HCT116 (cell line): ENCODE measurements at regions not wholly inside any gene's neighbourhood (a gene's known extent, or its start where the extent isn't known, plus 50 kb on each side); places are given as distances from the start of the nearest gene placed in this dataset.

Experiments used
- ATAC-seq: fragments of 200-7000 bp; cut with Tn5 transposase; 2 replicates; pipeline ENCODE4 v1.9.1; 2020; ENCODE audit warnings: mild to moderate bottlenecking, moderate library complexity
- BruUV-seq: library from RNA; stranded (reverse); fragments of 400-500 nt; replicated peaks from 2 replicates; lab custom pipeline; 2021; lab: Mats Ljungman, UMichigan
- CTCF ChIA-PET: fragments of 300-600 bp; sonication (Branson Sonifier 250); formaldehyde crosslinking; loops from one replicate; lab custom pipeline; 2021; ENCODE audit warnings: antibody characterized with exemption; lab: Charles Lee
- POLR2A ChIA-PET: fragments of 300-600, 350-600 bp; sonication (Branson Sonifier 250); formaldehyde crosslinking; loops from one replicate; lab custom pipeline; 2021; ENCODE audit warnings: antibody characterized with exemption; lab: Charles Lee
- RAD21 ChIA-PET, 2 experiments: fragments of 300-600 bp; sonication (Branson Sonifier 250); formaldehyde crosslinking; loops; one replicate each; lab custom pipeline; 2023; ENCODE audit warnings: low total read pairs in 2 of 2; ENCODE audit not compliant: uncharacterized antibody in 2 of 2, unreplicated experiment in 2 of 2, low non-redundant PET in 1 of 2; lab: Charles Lee
- DNase-seq: peaks from one replicate; pipeline ENCODE4 v3.0.0-alpha.2; 2010; ENCODE audit warnings: low read depth, low spot score
- H2AFZ ChIP-seq: fragments of 200-600 bp; shearing (Covaris generic), sonication (generic); 2 replicates; pipeline ENCODE4 v1.6.1; 2017; ENCODE audit warnings: low read depth, mixed run types, mixed read lengths, antibody characterized with exemption, low read length; ENCODE audit not compliant: poor library complexity, severe bottlenecking
- H3K27ac ChIP-seq: 2 replicates; pipeline ENCODE4 v1.5.1; 2012; ENCODE audit warnings: low read depth, low read length
- H3K27me3 ChIP-seq: fragments of 200-600 bp; sonication (generic); 2 replicates; pipeline ENCODE4 v1.6.1; 2016; ENCODE audit warnings: mixed run types, low read length, mixed read lengths; ENCODE audit not compliant: insufficient read depth
- H3K36me3 ChIP-seq, 2 experiments: fragments of 200-500 bp in 1 of 2; fragments of 200-600 bp in 1 of 2; sonication (Bioruptor generic) in 1 of 2; sonication (generic) in 1 of 2; 2 replicates each; pipeline versions ENCODE4 v1.5.1 to v1.6.1; 2014 to 2016; ENCODE audit warnings: low read length in 2 of 2, inconsistent platforms in 1 of 2, mixed read lengths in 1 of 2, mixed run types in 1 of 2; ENCODE audit not compliant: insufficient read depth in 2 of 2, control insufficient read depth in 1 of 2
- H3K4me1 ChIP-seq, 2 experiments: fragments of 200-600 bp in 1 of 2; sonication (generic) in 1 of 2; 2 replicates each; pipeline versions ENCODE4 v1.5.1 to v1.6.1; 2012 to 2017; ENCODE audit warnings: low read length in 2 of 2, inconsistent platforms in 1 of 2, mild to moderate bottlenecking in 1 of 2, mixed read lengths in 1 of 2, mixed run types in 1 of 2, moderate library complexity in 1 of 2; ENCODE audit not compliant: insufficient read depth in 2 of 2, control insufficient read depth in 1 of 2
- H3K4me2 ChIP-seq: fragments of 200-600 bp; sonication (generic); 2 replicates; pipeline ENCODE4 v1.6.1; 2017; ENCODE audit warnings: mixed run types, low read length, mixed read lengths
- H3K4me3 ChIP-seq, 2 experiments: fragments of 200-600 bp in 1 of 2; sonication (generic) in 1 of 2; replicated peaks in 1 of 2; 2 replicates each; pipeline ENCODE4 v1.5.1; 2011 to 2016; ENCODE audit warnings: low read length in 2 of 2, control low read depth in 1 of 2, low read depth in 1 of 2, mild to moderate bottlenecking in 1 of 2, mixed read lengths in 1 of 2, mixed run types in 1 of 2
- H3K79me2 ChIP-seq: fragments of 200-600 bp; sonication (generic); 2 replicates; pipeline ENCODE4 v1.6.1; 2017; ENCODE audit warnings: mild to moderate bottlenecking, mixed run types, low read length, moderate library complexity, mixed read lengths; ENCODE audit not compliant: insufficient read depth
- H3K9ac ChIP-seq: fragments of 200-600 bp; sonication (generic); 2 replicates; pipeline ENCODE4 v1.6.1; 2016; ENCODE audit warnings: low read length, mixed read lengths
- H3K9me2 ChIP-seq: fragments of 200-600 bp; sonication (generic), shearing (Covaris generic); 2 replicates; pipeline ENCODE4 v1.6.1; 2017; ENCODE audit warnings: mixed run types, mild to moderate bottlenecking, moderate library complexity; ENCODE audit not compliant: insufficient read depth
- H3K9me3 ChIP-seq, 2 experiments: fragments of 200-500 bp in 1 of 2; fragments of 200-600 bp in 1 of 2; sonication (Bioruptor generic) in 1 of 2; sonication (generic) in 1 of 2; 2 replicates each; pipeline ENCODE4 v1.6.1; 2014 to 2017; ENCODE audit warnings: low read length in 2 of 2, mixed read lengths in 2 of 2, inconsistent platforms in 1 of 2, low read depth in 1 of 2, mild to moderate bottlenecking in 1 of 2, mixed run types in 1 of 2, moderate library complexity in 1 of 2; ENCODE audit not compliant: control insufficient read depth in 1 of 2, insufficient read depth in 1 of 2
- H4K20me1 ChIP-seq: fragments of 200-600 bp; sonication (generic), shearing (Covaris generic); 2 replicates; pipeline ENCODE4 v1.6.1; 2017; ENCODE audit warnings: mixed run types, mild to moderate bottlenecking, moderate library complexity; ENCODE audit not compliant: insufficient read depth
- CBX3 ChIP-seq: IDR thresholded peaks from 2 replicates; pipeline ENCODE4 v1.6.1; 2012; ENCODE audit warnings: low read depth
- CEBPB ChIP-seq: IDR thresholded peaks from 2 replicates; pipeline ENCODE4 v1.6.1; 2012; ENCODE audit warnings: low read depth
- EGR1 ChIP-seq: IDR thresholded peaks from 2 replicates; pipeline ENCODE4 v1.6.1; 2012; ENCODE audit warnings: low read depth
- ELF1 ChIP-seq: IDR thresholded peaks from 2 replicates; pipeline ENCODE4 v1.6.1; 2012; ENCODE audit warnings: low read depth, borderline replicate concordance
- EZH2phosphoT487 ChIP-seq: fragments of 200-600 bp; IDR thresholded peaks from 2 replicates; pipeline ENCODE4 v1.6.1; 2018; ENCODE audit warnings: antibody characterized with exemption, borderline replicate concordance
- FOSL1 ChIP-seq: IDR thresholded peaks from 2 replicates; pipeline ENCODE4 v1.6.1; 2012; ENCODE audit warnings: low read depth
- JUND ChIP-seq: IDR thresholded peaks from 2 replicates; pipeline ENCODE4 v1.6.1; 2012
- POLR2A ChIP-seq: IDR thresholded peaks from 2 replicates; pipeline ENCODE4 v1.7.0; 2011; ENCODE audit warnings: borderline replicate concordance; ENCODE audit not compliant: insufficient read depth, insufficient read length; ENCODE audit errors: extremely low read depth
- POLR2AphosphoS5 ChIP-seq: IDR thresholded peaks from 2 replicates; pipeline ENCODE4 v1.6.1; 2011; ENCODE audit warnings: mild to moderate bottlenecking, low read depth, low read length, moderate library complexity
- RAD21 ChIP-seq: IDR thresholded peaks from 2 replicates; pipeline ENCODE4 v1.6.1; 2012; ENCODE audit warnings: low read depth, mild to moderate bottlenecking
- REST ChIP-seq: IDR thresholded peaks from 2 replicates; pipeline ENCODE4 v1.6.1; 2012; ENCODE audit warnings: low read depth
- SIN3A ChIP-seq: IDR thresholded peaks from 2 replicates; pipeline ENCODE4 v1.6.1; 2012; ENCODE audit warnings: low read depth
- SP1 ChIP-seq: IDR thresholded peaks from 2 replicates; pipeline ENCODE4 v1.6.1; 2012; ENCODE audit warnings: low read depth
- SRF ChIP-seq: IDR thresholded peaks from 2 replicates; pipeline ENCODE4 v1.6.1; 2012; ENCODE audit warnings: low read depth
- TCF7L2 ChIP-seq: IDR thresholded peaks from 2 replicates; pipeline ENCODE4 v1.7.0; 2011; ENCODE audit warnings: borderline replicate concordance, inconsistent platforms; ENCODE audit not compliant: insufficient read depth, insufficient read length; ENCODE audit errors: extremely low read depth
- ZBTB33 ChIP-seq: IDR thresholded peaks from 2 replicates; pipeline ENCODE4 v1.6.1; 2011; ENCODE audit warnings: mild to moderate bottlenecking, low read length, moderate library complexity; ENCODE audit not compliant: insufficient replicate concordance; ENCODE audit errors: extremely low read depth
- ZFX ChIP-seq: fragments of 450-650 bp; IDR thresholded peaks from 2 replicates; pipeline ENCODE4 v1.6.1; 2017
- ZNF274 ChIP-seq: fragments of 200-500 bp; sonication (Bioruptor generic); IDR thresholded peaks from 2 replicates; pipeline ENCODE4 v1.6.1; 2014; ENCODE audit warnings: mild to moderate bottlenecking, low read depth, low read length, inconsistent platforms
- intact Hi-C: fragments of 100-400 bp; cut with micrococcal nuclease; formaldehyde crosslinking; loops from 2 replicates; pipeline ENCODE4 v1.10.0; 2022

- TF ChIP-seq REST = no peak
- no peak for TF ChIP-seq SP1
- no peak for TF ChIP-seq SIN3A
- no peak for TF ChIP-seq EGR1
- no peak for TF ChIP-seq CEBPB
- no peak for TF ChIP-seq ZNF274
- no peak for TF ChIP-seq SRF
Observed at GRCh38 chr5:172506251-172506650, 51.9 kb upstream of the SH3PXD2B start (continued).

GRCh38 chr5:172505845-172506244 is 51.5 kb upstream of the SH3PXD2B start:
- DNase-seq (no peak), ATAC-seq (no peak)
- BruUV-seq = no TSS peak
- Histone ChIP-seq H3K36me3 (no peaks in the 10 kb centered on the region), H3K27me3 (no peaks in the 10 kb centered on the region), H3K79me2 (no peaks in the 10 kb centered on the region), H3K9me2 (no peaks in the 10 kb centered on the region), H2AFZ (no peak overlapping the region), H3K4me1 (no peaks in the 10 kb centered on the region), H3K27ac (no peak overlapping the region), H3K9ac (no peak overlapping the region), H4K20me1 (no peaks in the 10 kb centered on the region), H3K4me2 (no peak overlapping the region), H3K9me3 (no peaks in the 10 kb centered on the region), H3K4me3 (no peak overlapping the region)
- ChIA-PET CTCF (no interaction called here), RAD21 (no interaction called here), POLR2A (no interaction called here)
- TF ChIP-seq JUND (no peak), RAD21 (no peak), ZBTB33 (no peak), SRF (no peak), SIN3A (no peak), ELF1 (no peak), REST (no peak), EGR1 (no peak), ZNF274 (no peak), FOSL1 (no peak), POLR2A (no peak), ZFX (no peak), CEBPB (no peak), CBX3 (no peak), EZH2phosphoT487 (no peak), TCF7L2 (no peak), SP1 (no peak), POLR2AphosphoS5 (no peak)
- intact Hi-C loops = no loop called here
